Activated CD4-positive, alpha-beta memory T cell treated with anti-CD3 and anti-CD28 coated beads for 36 hours (primary cell): ENCODE measurements at regions not wholly inside any gene's neighbourhood (a gene's known extent, or its start where the extent isn't known, plus 50 kb on each side); places are given as distances from the start of the nearest gene placed in this dataset.
"Not testable (repeated sequence)": the region's sequence is repeated elsewhere in the genome, so short reads cannot be mapped to it uniquely, and the experiment has no call there.

ENCODE experiments used
- CTCF ChIA-PET: fragments of 350-600 bp; sonication (Branson Sonifier 250); formaldehyde crosslinking; loops from one replicate; lab custom pipeline; 2021; ENCODE audit warnings: antibody characterized with exemption, inconsistent platforms; lab: Charles Lee
- POLR2A ChIA-PET: fragments of 350-600 bp; sonication (Branson Sonifier 250); formaldehyde crosslinking; loops from one replicate; lab custom pipeline; 2021; ENCODE audit warnings: antibody characterized with exemption; lab: Charles Lee
- DNase-seq: peaks from one replicate; pipeline ENCODE4 v3.0.0-alpha.2; 2020
- H3K27ac Mint-ChIP-seq: one replicate; pipeline ENCODE4 v1.8.0; 2021; ENCODE audit warnings: mixed read lengths
- H3K27me3 Mint-ChIP-seq: one replicate; pipeline ENCODE4 v1.8.0; 2021; ENCODE audit warnings: mixed read lengths
- H3K36me3 Mint-ChIP-seq: one replicate; pipeline ENCODE4 v1.8.0; 2021; ENCODE audit warnings: mixed read lengths
- H3K4me1 Mint-ChIP-seq: one replicate; pipeline ENCODE4 v1.8.0; 2021; ENCODE audit warnings: low read depth, mixed read lengths
- H3K4me3 Mint-ChIP-seq: one replicate; pipeline ENCODE4 v1.8.0; 2021; ENCODE audit warnings: mild to moderate bottlenecking, mixed read lengths
- H3K9me3 Mint-ChIP-seq: one replicate; pipeline ENCODE4 v1.8.0; 2021; ENCODE audit warnings: mixed read lengths
- intact Hi-C: fragments of 100-400 bp; cut with micrococcal nuclease; formaldehyde crosslinking; loops from one replicate; pipeline ENCODE4 v1.15.1; 2023

- ChIA-PET POLR2A (no interaction called here), CTCF (interaction anchor here (0.5 to 2.1 kb wide), 11 partner anchors 8 to 1994 kb away, joined by 3 to 15 read pairs (median 4); no protein-coding TSS in a partner anchor)
- Mint-ChIP-seq H3K4me3 (no peak overlapping the region), H3K4me1 (no peaks in the 10 kb centered on the region), H3K36me3 (no peaks in the 10 kb centered on the region), H3K27ac (no peak overlapping the region), H3K9me3 (no peaks in the 10 kb centered on the region), H3K27me3 (peaks cover 9% of the 10 kb centered on the region)
- intact Hi-C loops = loop anchor here (1.0 kb wide), 1 partner anchor 239 kb away; no protein-coding TSS in a partner anchor
- DNase-seq = peak; percentile 47
Measured at GRCh38 chr4:67327245-67328017, 217.9 kb downstream of the CENPC start.

DNA sequence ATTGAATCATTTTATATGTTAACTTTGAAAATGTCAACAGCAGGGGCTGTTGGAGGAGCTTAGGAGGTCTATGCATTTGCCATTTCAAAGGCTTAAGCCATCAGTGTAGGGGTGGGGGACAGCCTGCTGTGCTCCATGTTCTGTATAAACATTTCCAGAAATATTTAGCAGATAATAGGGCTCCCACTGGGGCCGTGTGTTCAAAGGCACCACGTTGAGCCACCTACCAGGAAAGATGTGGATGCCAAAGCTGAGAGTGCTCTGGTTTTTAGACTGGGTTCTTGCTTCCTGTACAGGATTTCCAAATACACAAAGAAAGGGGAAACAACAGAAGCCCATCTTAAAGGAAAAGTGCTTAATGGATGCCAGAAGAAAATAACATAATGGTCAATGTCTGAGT, 219.5 kb downstream of the CENPC start:
- DNase-seq = no peak
- H3K4me1 Mint-ChIP-seq = no peaks in the 10 kb centered on the region
- no peaks in the 10 kb centered on the region for H3K9me3 Mint-ChIP-seq
- intact Hi-C loops = no loop called here
- H3K36me3 Mint-ChIP-seq = no peaks in the 10 kb centered on the region
- POLR2A ChIA-PET = no interaction called here
- no peak overlapping the region for H3K27ac Mint-ChIP-seq
- H3K4me3 Mint-ChIP-seq = no peak overlapping the region
- H3K27me3 Mint-ChIP-seq = peaks cover 8% of the 10 kb centered on the region
- CTCF ChIA-PET = no interaction called here

DNA sequence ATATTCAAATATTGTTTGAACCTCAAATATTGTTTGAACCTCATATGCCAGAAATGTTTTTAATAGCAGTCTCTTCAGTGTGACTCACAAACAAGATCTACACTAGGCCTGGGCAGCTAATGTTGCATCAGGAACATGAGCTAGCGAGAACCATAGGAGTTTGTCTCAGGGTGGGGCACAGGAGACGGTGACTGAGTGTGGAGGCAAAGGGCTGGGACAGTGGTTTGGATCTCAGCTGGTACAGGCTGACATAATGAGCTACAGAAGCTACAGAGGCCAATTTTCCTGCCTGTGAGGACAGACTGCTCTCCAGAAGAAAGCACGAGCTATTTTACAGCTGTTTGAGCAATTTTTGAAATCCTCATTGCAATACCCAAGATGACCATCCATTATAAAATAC, 224.7 kb downstream of the CENPC start:
- ChIA-PET POLR2A (no interaction called here), CTCF (interaction anchor here (1.6 kb wide), 1 partner anchor 75 kb away, joined by 4 read pairs; no protein-coding TSS in a partner anchor)
- no peak for DNase-seq
- intact Hi-C loops = no loop called here
- H3K9me3 Mint-ChIP-seq = no peaks in the 10 kb centered on the region
- no peaks in the 10 kb centered on the region for H3K36me3 Mint-ChIP-seq
- H3K4me1 Mint-ChIP-seq = no peaks in the 10 kb centered on the region
- no peaks in the 10 kb centered on the region for H3K27me3 Mint-ChIP-seq
- no peak overlapping the region for H3K27ac Mint-ChIP-seq
- no peak overlapping the region for H3K4me3 Mint-ChIP-seq

- DNase-seq, H3K27ac Mint-ChIP-seq, H3K27me3 Mint-ChIP-seq, H3K9me3 Mint-ChIP-seq, H3K4me3 Mint-ChIP-seq, H3K4me1 Mint-ChIP-seq, intact Hi-C loops, POLR2A ChIA-PET, H3K36me3 Mint-ChIP-seq: not testable (repeated sequence)
- CTCF ChIA-PET = interaction anchor here (0.7 kb wide), 2 partner anchors 9 to 35 kb away, joined by 3 to 5 read pairs; no protein-coding TSS in a partner anchor
Measured at GRCh38 chr4:67319607-67320006, 225.7 kb downstream of the CENPC start.

- H3K9me3 Mint-ChIP-seq, H3K27ac Mint-ChIP-seq, H3K4me1 Mint-ChIP-seq, H3K27me3 Mint-ChIP-seq, intact Hi-C loops, DNase-seq, H3K4me3 Mint-ChIP-seq, POLR2A ChIA-PET, CTCF ChIA-PET, H3K36me3 Mint-ChIP-seq: not testable (repeated sequence)
Measured at GRCh38 chr4:67300497-67301185, 244.7 kb downstream of the CENPC start.

- Mint-ChIP-seq H3K27ac (no peak overlapping the region), H3K4me3 (no peak overlapping the region), H3K27me3 (no peaks in the 10 kb centered on the region), H3K9me3 (no peaks in the 10 kb centered on the region), H3K4me1 (no peaks in the 10 kb centered on the region), H3K36me3 (no peaks in the 10 kb centered on the region)
- POLR2A ChIA-PET = no interaction called here
- intact Hi-C loops = no loop called here
- DNase-seq = no peak
- CTCF ChIA-PET = interaction anchor here (0.5 kb wide), 1 partner anchor 93 kb away, joined by 3 read pairs; no protein-coding TSS in a partner anchor
Measured at GRCh38 chr4:67292636-67293035, 252.7 kb downstream of the CENPC start.

- ChIA-PET CTCF (no interaction called here), POLR2A (no interaction called here)
- Mint-ChIP-seq H3K27me3 (no peaks in the 10 kb centered on the region), H3K4me1 (no peaks in the 10 kb centered on the region), H3K27ac (no peak overlapping the region), H3K36me3 (no peaks in the 10 kb centered on the region), H3K4me3 (no peak overlapping the region), H3K9me3 (no peaks in the 10 kb centered on the region)
- no peak for DNase-seq
- intact Hi-C loops = no loop called here
Measured at GRCh38 chr4:67292045-67292444, 253.3 kb downstream of the CENPC start.

GRCh38 chr4:67291644-67292043, 253.7 kb downstream of the CENPC start:
- DNase-seq = no peak
- POLR2A ChIA-PET = no interaction called here
- intact Hi-C loops = no loop called here
- no peaks in the 10 kb centered on the region for H3K4me1 Mint-ChIP-seq
- H3K4me3 Mint-ChIP-seq = no peak overlapping the region
- no peaks in the 10 kb centered on the region for H3K36me3 Mint-ChIP-seq
- no peak overlapping the region for H3K27ac Mint-ChIP-seq
- no peaks in the 10 kb centered on the region for H3K27me3 Mint-ChIP-seq
- CTCF ChIA-PET = no interaction called here
- H3K9me3 Mint-ChIP-seq = no peaks in the 10 kb centered on the region

- Mint-ChIP-seq H3K36me3 (no peaks in the 10 kb centered on the region), H3K4me1 (no peaks in the 10 kb centered on the region), H3K4me3 (no peak overlapping the region), H3K27me3 (no peaks in the 10 kb centered on the region), H3K27ac (no peak overlapping the region), H3K9me3 (no peaks in the 10 kb centered on the region)
- intact Hi-C loops = no loop called here
- POLR2A ChIA-PET = no interaction called here
- DNase-seq = peak; percentile 38
- CTCF ChIA-PET = interaction anchor here (1.2 kb wide), 1 partner anchor 211 kb away, joined by 4 read pairs; no protein-coding TSS in a partner anchor
Measured at GRCh38 chr4:67288964-67289363, 256.3 kb downstream of the CENPC start.

GRCh38 chr4:67286724-67287123, 258.6 kb downstream of the CENPC start:
- DNase-seq = no peak
- ChIA-PET CTCF (no interaction called here), POLR2A (no interaction called here)
- no peak overlapping the region for H3K4me3 Mint-ChIP-seq
- H3K27ac Mint-ChIP-seq = no peak overlapping the region
- no peaks in the 10 kb centered on the region for H3K4me1 Mint-ChIP-seq
- no peaks in the 10 kb centered on the region for H3K36me3 Mint-ChIP-seq
- no peaks in the 10 kb centered on the region for H3K27me3 Mint-ChIP-seq
- intact Hi-C loops = no loop called here
- no peaks in the 10 kb centered on the region for H3K9me3 Mint-ChIP-seq

- Mint-ChIP-seq H3K36me3 (no peaks in the 10 kb centered on the region), H3K4me3 (no peak overlapping the region), H3K9me3 (no peaks in the 10 kb centered on the region), H3K27ac (no peak overlapping the region), H3K4me1 (no peaks in the 10 kb centered on the region), H3K27me3 (no peaks in the 10 kb centered on the region)
- no peak for DNase-seq
- POLR2A ChIA-PET = no interaction called here
- intact Hi-C loops = no loop called here
- CTCF ChIA-PET = no interaction called here
Measured at GRCh38 chr4:67282749-67283148, 262.6 kb downstream of the CENPC start.

DNA sequence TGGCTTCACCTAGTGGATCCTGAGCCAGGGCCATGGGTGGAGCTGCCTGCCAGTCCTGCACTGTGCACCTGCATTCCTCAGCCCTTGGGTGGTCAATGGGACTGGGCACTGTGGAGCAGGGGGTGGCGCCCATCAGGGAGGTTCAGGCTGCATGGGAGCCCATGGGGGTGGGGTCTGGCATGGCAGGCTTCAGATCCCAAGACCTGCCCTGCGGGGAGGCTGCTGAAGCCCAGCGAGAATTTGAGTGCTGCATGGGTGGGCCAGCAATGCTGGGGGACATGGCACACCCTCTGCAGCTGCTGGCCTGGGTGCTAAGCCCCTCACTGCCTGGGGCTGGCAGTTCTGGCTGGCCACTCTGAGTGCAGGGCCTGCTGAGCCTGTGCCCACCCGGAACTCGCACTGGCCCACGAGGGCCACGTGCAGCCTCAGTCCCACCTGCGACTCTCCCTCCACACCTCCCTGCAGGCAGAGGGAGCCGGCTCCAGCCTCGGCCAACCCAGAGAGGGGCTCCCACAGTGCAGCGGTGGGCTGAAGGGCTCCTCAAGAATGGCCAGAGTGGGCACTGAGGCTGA, 270.0 kb downstream of the CENPC start:
- no peak overlapping the region for H3K27ac Mint-ChIP-seq

More for the DNA sequence above, 270.0 kb downstream of the CENPC start:
- CTCF ChIA-PET = no interaction called here
- Mint-ChIP-seq H3K9me3 (no peaks in the 10 kb centered on the region), H3K36me3 (no peaks in the 10 kb centered on the region), H3K27me3 (peaks cover 2% of the 10 kb centered on the region), H3K4me3 (no peak overlapping the region), H3K4me1 (no peaks in the 10 kb centered on the region)
- POLR2A ChIA-PET = no interaction called here
- DNase-seq = no peak
- intact Hi-C loops = no loop called here
